MCF 10A (cell line): ENCODE measurements at regions not wholly inside any gene's neighbourhood (a gene's known extent, or its start where the extent isn't known, plus 50 kb on each side); places are given as distances from the start of the nearest gene placed in this dataset.

Experiments used
- BruUV-seq: library from RNA; stranded (reverse); fragments of 400-500 nt; replicated peaks from 2 replicates; lab custom pipeline; 2021; lab: Mats Ljungman, UMichigan
- CTCF ChIA-PET: fragments of 300-600 bp; sonication (Branson Sonifier 250); formaldehyde crosslinking; extraction: SDS; loops from one replicate; lab custom pipeline; 2021; ENCODE audit warnings: antibody characterized with exemption, inconsistent platforms; lab: Yijun Ruan, JAX
- POLR2A ChIA-PET: fragments of 300-600, 350-650 bp; sonication (Branson Sonifier 250); formaldehyde crosslinking; extraction: SDS; loops from one replicate; lab custom pipeline; 2020; ENCODE audit warnings: antibody characterized with exemption, inconsistent platforms; lab: Yijun Ruan, JAX
- DNase-seq: peaks from one replicate; pipeline ENCODE4 v3.0.0-alpha.2; 2018; ENCODE audit not compliant: unreplicated experiment
- H3K27ac Mint-ChIP-seq: one replicate; pipeline ENCODE4 v1.8.0; 2022; ENCODE audit warnings: mild to moderate bottlenecking, low read depth, mixed read lengths; ENCODE audit not compliant: unreplicated experiment
- H3K27me3 Mint-ChIP-seq: one replicate; pipeline ENCODE4 v1.8.0; 2022; ENCODE audit warnings: mixed read lengths; ENCODE audit not compliant: insufficient read depth, unreplicated experiment
- H3K36me3 Mint-ChIP-seq: one replicate; pipeline ENCODE4 v1.8.0; 2022; ENCODE audit warnings: mild to moderate bottlenecking, moderate library complexity, mixed read lengths; ENCODE audit not compliant: insufficient read depth, unreplicated experiment
- H3K4me1 Mint-ChIP-seq: one replicate; pipeline ENCODE4 v1.8.0; 2022; ENCODE audit warnings: mixed read lengths; ENCODE audit not compliant: insufficient read depth, unreplicated experiment
- H3K4me3 Mint-ChIP-seq: one replicate; pipeline ENCODE4 v1.8.0; 2022; ENCODE audit warnings: mild to moderate bottlenecking, moderate library complexity, mixed read lengths; ENCODE audit not compliant: unreplicated experiment
- H3K9me3 Mint-ChIP-seq: one replicate; pipeline ENCODE4 v1.8.0; 2022; ENCODE audit warnings: mixed read lengths; ENCODE audit not compliant: unreplicated experiment
- CTCF ChIP-seq: fragments of 200-600 bp; IDR thresholded peaks from one replicate; pipeline ENCODE4 v1.8.0; 2022; ENCODE audit warnings: antibody characterized with exemption, mild to moderate bottlenecking; ENCODE audit not compliant: unreplicated experiment
- intact Hi-C: fragments of 100-400 bp; cut with micrococcal nuclease; formaldehyde crosslinking; loops from 2 replicates; pipeline ENCODE4 v1.14.1; 2022

- Mint-ChIP-seq H3K36me3 (no peaks in the 10 kb centered on the region), H3K4me1 (no peaks in the 10 kb centered on the region), H3K4me3 (no peak overlapping the region), H3K27ac (no peak overlapping the region), H3K27me3 (no peaks in the 10 kb centered on the region), H3K9me3 (no peaks in the 10 kb centered on the region)
- ChIA-PET CTCF (no interaction called here), POLR2A (no interaction called here)
- intact Hi-C loops = no loop called here
- no TSS peak for BruUV-seq
- TF ChIP-seq CTCF = no peak
- no peak for DNase-seq
These were observed 113.6 kb upstream of the GRIK3 start for GRCh38 chr1:37147906-37148305.

DNA sequence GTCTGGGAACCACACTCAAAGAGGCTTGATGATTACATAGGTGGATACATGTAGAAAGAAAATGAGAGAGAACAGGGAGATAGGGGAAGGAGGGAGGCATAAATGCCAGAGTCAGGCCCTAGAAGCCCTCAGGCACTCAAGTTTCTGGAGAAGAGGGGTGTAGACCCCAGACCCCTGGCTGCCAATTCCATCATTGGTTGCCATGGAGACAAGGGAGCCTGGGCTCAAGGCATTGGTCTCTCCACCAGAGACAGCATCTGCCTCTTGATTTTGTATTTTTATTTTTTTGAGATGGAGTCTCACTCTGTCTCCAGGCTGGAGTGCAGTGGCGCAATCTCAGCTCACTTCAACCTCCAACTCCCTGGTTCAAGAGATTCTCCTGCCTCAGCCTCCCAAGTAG is 114.3 kb upstream of the GRIK3 start:
- DNase-seq = no peak
- Mint-ChIP-seq H3K9me3 (no peaks in the 10 kb centered on the region), H3K4me1 (no peaks in the 10 kb centered on the region), H3K27me3 (no peaks in the 10 kb centered on the region), H3K27ac (no peak overlapping the region), H3K36me3 (no peaks in the 10 kb centered on the region), H3K4me3 (no peak overlapping the region)
- no peak for TF ChIP-seq CTCF
- ChIA-PET POLR2A (no interaction called here), CTCF (no interaction called here)
- intact Hi-C loops = no loop called here
- no TSS peak for BruUV-seq

DNA sequence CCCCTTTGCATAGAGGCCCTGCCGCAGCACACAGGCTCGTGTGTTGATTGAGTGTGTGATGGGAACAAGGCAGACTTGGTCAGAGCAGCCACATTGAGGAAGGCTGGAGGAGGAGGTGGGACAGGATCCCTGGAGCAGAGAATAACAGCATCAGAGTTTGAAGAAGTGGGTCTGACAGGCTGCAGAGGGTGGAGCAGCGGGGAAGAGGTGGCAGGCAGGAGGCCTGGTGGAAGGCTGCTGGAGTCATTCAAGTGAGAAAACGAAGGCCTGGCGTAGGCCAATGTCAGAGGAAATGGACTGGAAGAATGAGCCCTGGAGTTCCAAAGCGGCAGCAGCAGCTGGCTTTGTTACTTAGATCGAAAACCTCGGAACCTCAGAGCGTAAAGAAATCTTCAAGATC is 115.0 kb upstream of the GRIK3 start:
- intact Hi-C loops = no loop called here
- POLR2A ChIA-PET = no interaction called here
- Mint-ChIP-seq H3K36me3 (no peaks in the 10 kb centered on the region), H3K27me3 (no peaks in the 10 kb centered on the region), H3K4me3 (no peak overlapping the region), H3K9me3 (no peaks in the 10 kb centered on the region), H3K4me1 (no peaks in the 10 kb centered on the region), H3K27ac (no peak overlapping the region)
- CTCF ChIA-PET = no interaction called here
- BruUV-seq = no TSS peak
- DNase-seq = no peak
- TF ChIP-seq CTCF = no peak

GRCh38 chr1:37150986-37151385 is 116.7 kb upstream of the GRIK3 start:
- CTCF ChIA-PET = no interaction called here
- Mint-ChIP-seq H3K27me3 (no peaks in the 10 kb centered on the region), H3K4me3 (no peak overlapping the region), H3K9me3 (no peaks in the 10 kb centered on the region), H3K36me3 (no peaks in the 10 kb centered on the region), H3K4me1 (no peaks in the 10 kb centered on the region), H3K27ac (no peak overlapping the region)
- BruUV-seq = no TSS peak
- intact Hi-C loops = no loop called here
- POLR2A ChIA-PET = no interaction called here
- TF ChIP-seq CTCF = no peak
- no peak for DNase-seq
